Suprapubic skin (tissue), 3 donors: ENCODE measurements at regions not wholly inside any gene's neighbourhood (a gene's known extent, or its start where the extent isn't known, plus 50 kb on each side); places are given as distances from the start of the nearest gene placed in this dataset.

Experiments
- CTCF ChIP-seq, 2 donors: fragments of 200-600 bp in 1 of 2; fragments of 450-650 bp in 1 of 2; sonication (generic) in 1 of 2; IDR thresholded peaks; one replicate each; pipeline ENCODE4 v1.5.1; 2016 to 2019; ENCODE audit warnings: antibody characterized with exemption in 2 of 2, mild to moderate bottlenecking in 1 of 2, moderate library complexity in 1 of 2
- EP300 ChIP-seq: sonication (generic); formaldehyde crosslinking; IDR thresholded peaks from one replicate; pipeline ENCODE4 v1.6.1; 2017; ENCODE audit warnings: antibody characterized with exemption
- POLR2A ChIP-seq, 2 donors: fragments of 450-650 bp; IDR thresholded peaks; one replicate each; pipeline ENCODE4 v1.6.1; 2017; ENCODE audit warnings: antibody characterized with exemption in 2 of 2, mild to moderate bottlenecking in 2 of 2, moderate library complexity in 2 of 2

GRCh38 chr1:61581251-61581650, 143.7 kb downstream of the TM2D1 start:
- TF ChIP-seq CTCF (IDR thresholded peaks at IDR 0.05) (no peak), EP300 (no peak), POLR2A (IDR thresholded peaks at IDR 0.05) (no peak)
